ENCODE measurements at regions not wholly inside any gene's neighbourhood (a gene's known extent, or its start where the extent isn't known, plus 50 kb on each side); places are given as distances from the start of the nearest gene placed in this dataset.

- Histone ChIP-seq H3K9me3 (ENCODE audit: control insufficient read depth in 4 of 4, insufficient read depth in 3 of 4, low read length in 3 of 4) (peaks cover 0 to 3% (median 0%) of the 10 kb centered on the region in 4 donors), H3K27ac (ENCODE audit: low read depth in 1 of 2, low read length in 1 of 2) (no peak overlapping the region), H3K9ac (ENCODE audit: insufficient read depth in 1 of 2, low read length in 2 of 2) (no peak overlapping the region), H3K27me3 (ENCODE audit: control insufficient read depth in 3 of 3, insufficient read depth in 3 of 3, low read length in 2 of 3) (peaks cover 0 to 4% (median 0%) of the 10 kb centered on the region in 3 donors), H3K36me3 (ENCODE audit: control insufficient read depth in 4 of 4, insufficient read depth in 4 of 4, low read length in 4 of 4) (no peaks in the 10 kb centered on the region), H3K4me1 (ENCODE audit: control insufficient read depth in 5 of 5, insufficient read depth in 5 of 5, low read length in 5 of 5) (no peaks in the 10 kb centered on the region), H3K4me3 (no peak overlapping the region)
- no peak for DNase-seq
- 81% methylated on average over 3 of the region's 3 CpGs for WGBS, 2 donors
- TF ChIP-seq, protein P1, sequence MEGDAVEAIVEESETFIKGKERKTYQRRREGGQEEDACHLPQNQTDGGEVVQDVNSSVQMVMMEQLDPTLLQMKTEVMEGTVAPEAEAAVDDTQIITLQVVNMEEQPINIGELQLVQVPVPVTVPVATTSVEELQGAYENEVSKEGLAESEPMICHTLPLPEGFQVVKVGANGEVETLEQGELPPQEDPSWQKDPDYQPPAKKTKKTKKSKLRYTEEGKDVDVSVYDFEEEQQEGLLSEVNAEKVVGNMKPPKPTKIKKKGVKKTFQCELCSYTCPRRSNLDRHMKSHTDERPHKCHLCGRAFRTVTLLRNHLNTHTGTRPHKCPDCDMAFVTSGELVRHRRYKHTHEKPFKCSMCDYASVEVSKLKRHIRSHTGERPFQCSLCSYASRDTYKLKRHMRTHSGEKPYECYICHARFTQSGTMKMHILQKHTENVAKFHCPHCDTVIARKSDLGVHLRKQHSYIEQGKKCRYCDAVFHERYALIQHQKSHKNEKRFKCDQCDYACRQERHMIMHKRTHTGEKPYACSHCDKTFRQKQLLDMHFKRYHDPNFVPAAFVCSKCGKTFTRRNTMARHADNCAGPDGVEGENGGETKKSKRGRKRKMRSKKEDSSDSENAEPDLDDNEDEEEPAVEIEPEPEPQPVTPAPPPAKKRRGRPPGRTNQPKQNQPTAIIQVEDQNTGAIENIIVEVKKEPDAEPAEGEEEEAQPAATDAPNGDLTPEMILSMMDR (IDR thresholded peaks at IDR 0.05; ENCODE audit: control extremely low read depth, extremely low read depth): no peak
- no peak for ATAC-seq (ENCODE audit: insufficient read depth, low FRiP score)
Measured at GRCh38 chr12:13668880-13669279, 312.5 kb downstream of the GRIN2B start.

GRCh38 chr12:13666806-13667205 lies 314.6 kb downstream of the GRIN2B start:
- Histone ChIP-seq H3K4me1 (ENCODE audit: control insufficient read depth in 5 of 5, insufficient read depth in 5 of 5, low read length in 5 of 5) (no peaks in the 10 kb centered on the region), H3K9me3 (ENCODE audit: control insufficient read depth in 4 of 4, insufficient read depth in 3 of 4, low read length in 3 of 4) (no peaks in the 10 kb centered on the region), H3K36me3 (ENCODE audit: control insufficient read depth in 4 of 4, insufficient read depth in 4 of 4, low read length in 4 of 4) (no peaks in the 10 kb centered on the region), H3K4me3 (no peak overlapping the region), H3K9ac (ENCODE audit: insufficient read depth in 1 of 2, low read length in 2 of 2) (no peak overlapping the region), H3K27me3 (ENCODE audit: control insufficient read depth in 3 of 3, insufficient read depth in 3 of 3, low read length in 2 of 3) (peaks cover 0 to 4% (median 0%) of the 10 kb centered on the region in 3 donors), H3K27ac (ENCODE audit: low read depth in 1 of 2, low read length in 1 of 2) (no peak overlapping the region)
- 79 to 82% methylated on average over 2 of the region's 2 CpGs for WGBS, 2 donors
- TF ChIP-seq, protein P1 (IDR thresholded peaks at IDR 0.05; ENCODE audit: control extremely low read depth, extremely low read depth): no peak
- ATAC-seq (ENCODE audit: insufficient read depth, low FRiP score) (no peak), DNase-seq (no peak)

DNA sequence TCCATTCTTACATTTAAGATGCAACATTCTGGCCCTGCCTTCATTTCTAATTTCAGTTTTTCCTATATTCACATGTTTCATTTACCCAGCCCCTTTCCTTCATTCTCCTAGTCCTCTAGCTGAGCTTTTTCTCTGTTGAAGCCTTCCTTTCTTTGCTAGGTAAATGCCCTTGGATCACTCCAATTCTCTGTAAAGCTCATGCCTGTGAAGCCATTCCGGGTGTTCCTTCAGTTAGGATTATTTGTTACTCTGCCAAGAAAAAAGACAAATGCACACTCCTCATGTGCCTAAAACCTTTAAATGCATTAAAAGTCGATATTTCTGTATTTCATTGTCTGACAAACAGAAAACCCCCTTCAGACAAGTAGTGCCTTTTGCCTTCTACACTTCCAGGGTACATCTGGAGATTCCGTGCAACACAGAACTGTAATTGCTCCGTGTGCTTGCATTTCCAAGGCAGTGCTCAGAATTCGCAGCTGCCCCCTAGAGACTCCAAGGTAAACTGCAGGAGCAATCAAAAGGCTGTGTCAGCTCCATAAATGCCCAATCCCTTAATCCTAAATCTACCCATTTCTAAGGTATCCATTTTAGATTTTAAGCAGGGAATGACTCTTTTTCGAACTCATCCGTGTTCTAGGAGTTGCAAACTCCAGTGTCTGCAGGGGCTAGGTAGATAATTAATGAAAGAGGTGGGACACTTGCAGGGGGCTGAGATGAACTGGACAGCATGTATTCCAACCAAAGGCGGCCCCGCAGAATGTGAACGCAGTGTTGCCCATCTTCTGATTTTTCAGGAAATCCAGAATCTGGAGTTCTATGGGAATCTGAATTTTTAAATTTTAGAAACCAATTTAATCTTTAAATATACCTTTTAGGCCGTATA lies 320.2 kb downstream of the GRIN2B start:
- 43 to 47% methylated on average over 11 of the region's 11 CpGs for WGBS, 2 donors
- TF ChIP-seq, protein P1 (IDR thresholded peaks at IDR 0.05; ENCODE audit: control extremely low read depth, extremely low read depth): peak; percentile 38
- no peaks in the 10 kb centered on the region for H3K4me1 ChIP-seq (ENCODE audit: control insufficient read depth in 5 of 5, insufficient read depth in 5 of 5, low read length in 5 of 5)
- DNase-seq (peak; percentile 62 to 70 (median 66)), ATAC-seq (ENCODE audit: insufficient read depth, low FRiP score) (peak; percentile 85)
- H3K36me3 ChIP-seq (ENCODE audit: control insufficient read depth in 4 of 4, insufficient read depth in 4 of 4, low read length in 4 of 4): no peaks in the 10 kb centered on the region
- H3K9ac ChIP-seq (ENCODE audit: insufficient read depth in 1 of 2, low read length in 2 of 2): no peak overlapping the region
- no peak overlapping the region for H3K4me3 ChIP-seq
- H3K9me3 ChIP-seq (ENCODE audit: control insufficient read depth in 4 of 4, insufficient read depth in 3 of 4, low read length in 3 of 4): no peaks in the 10 kb centered on the region
- no peak overlapping the region for H3K27ac ChIP-seq (ENCODE audit: low read depth in 1 of 2, low read length in 1 of 2)
- no peaks in the 10 kb centered on the region for H3K27me3 ChIP-seq (ENCODE audit: control insufficient read depth in 3 of 3, insufficient read depth in 3 of 3, low read length in 2 of 3)
